Neural cell (in vitro differentiated cells): ENCODE measurements at regions not wholly inside any gene's neighbourhood (a gene's known extent, or its start where the extent isn't known, plus 50 kb on each side); places are given as distances from the start of the nearest gene placed in this dataset.

Source experiments
- H2AFZ ChIP-seq: fragments of 200-600, 300-800 bp; sonication (generic), shearing (Covaris generic); 2 replicates; pipeline ENCODE4 v1.6.0; 2014; ENCODE audit warnings: low read depth, mild to moderate bottlenecking, antibody characterized with exemption, low read length, moderate library complexity
- H3F3A ChIP-seq: fragments of 200-600 bp; shearing (Covaris generic); 2 replicates; pipeline ENCODE4 v1.6.1; 2016; ENCODE audit warnings: mild to moderate bottlenecking, moderate library complexity, mixed read lengths, antibody characterized with exemption, low read length; ENCODE audit not compliant: insufficient read depth, poor library complexity, severe bottlenecking
- H3K27ac ChIP-seq: fragments of 200-600, 300-800 bp; sonication (generic), shearing (Covaris generic); 2 replicates; pipeline ENCODE4 v1.5.1; 2014; ENCODE audit warnings: mild to moderate bottlenecking, low read length, moderate library complexity
- H3K27me3 ChIP-seq: fragments of 300-800, 200-600 bp; sonication (generic), shearing (Covaris generic); 2 replicates; pipeline ENCODE4 v1.6.0; 2014; ENCODE audit warnings: mild to moderate bottlenecking, low read depth, low read length, moderate library complexity; ENCODE audit not compliant: insufficient read depth
- H3K36me3 ChIP-seq: fragments of 300-800, 200-600 bp; sonication (generic), shearing (Covaris generic); 2 replicates; pipeline ENCODE4 v1.5.1; 2014; ENCODE audit warnings: mild to moderate bottlenecking, antibody characterized with exemption, low read length, moderate library complexity; ENCODE audit not compliant: insufficient read depth
- H3K4me2 ChIP-seq: fragments of 300-800, 200-600 bp; sonication (generic), shearing (Covaris generic); 2 replicates; pipeline ENCODE4 v1.6.0; 2014; ENCODE audit warnings: mild to moderate bottlenecking, low read length
- H3K4me3 ChIP-seq: fragments of 300-800, 200-600 bp; sonication (generic), shearing (Covaris generic); 2 replicates; pipeline ENCODE4 v1.5.1; 2014; ENCODE audit warnings: mild to moderate bottlenecking, low read length, moderate library complexity
- H3K79me2 ChIP-seq: fragments of 200-600 bp; shearing (Covaris generic); replicated peaks from 2 replicates; pipeline ENCODE4 v1.6.0; 2014; ENCODE audit warnings: mild to moderate bottlenecking, low read length, moderate library complexity; ENCODE audit not compliant: insufficient read depth
- H3K9ac ChIP-seq: fragments of 300-800, 200-600 bp; sonication (generic), shearing (Covaris generic); 2 replicates; pipeline ENCODE4 v1.6.1; 2016; ENCODE audit warnings: mild to moderate bottlenecking, low read length, mixed read lengths
- H3K9me2 ChIP-seq: fragments of 200-600 bp; shearing (Covaris generic); 2 replicates; pipeline ENCODE4 v1.6.1; 2016; ENCODE audit warnings: mild to moderate bottlenecking, low read length, mixed read lengths; ENCODE audit not compliant: insufficient read depth
- H3K9me3 ChIP-seq: fragments of 200-600, 300-800 bp; sonication (generic), shearing (Covaris generic); 2 replicates; pipeline ENCODE4 v1.6.1; 2016; ENCODE audit warnings: mild to moderate bottlenecking, mixed run types, low read length, moderate library complexity, mixed read lengths
- H4K20me1 ChIP-seq: fragments of 200-600 bp; shearing (Covaris generic); 2 replicates; pipeline ENCODE4 v1.6.1; 2016; ENCODE audit warnings: mild to moderate bottlenecking, mixed run types; ENCODE audit not compliant: insufficient read depth
- CTCF ChIP-seq: fragments of 450-650 bp; IDR thresholded peaks from 2 replicates; pipeline ENCODE4 v1.5.1; 2014; ENCODE audit warnings: antibody characterized with exemption, mild to moderate bottlenecking, moderate library complexity; ENCODE audit not compliant: poor library complexity, severe bottlenecking
- EP300 ChIP-seq: fragments of 450-650 bp; conservative IDR thresholded peaks from 2 replicates; pipeline ENCODE4 v1.6.1; 2014; ENCODE audit warnings: antibody characterized with exemption, mild to moderate bottlenecking, moderate library complexity; ENCODE audit not compliant: poor library complexity, severe bottlenecking
- EZH2 ChIP-seq: fragments of 200-600, 300-800 bp; shearing (Covaris generic), sonication (generic); IDR thresholded peaks from 2 replicates; pipeline ENCODE4 v1.6.1; 2014; ENCODE audit warnings: antibody characterized with exemption, low read length, borderline replicate concordance, mild to moderate bottlenecking; ENCODE audit not compliant: insufficient read depth, poor library complexity, severe bottlenecking
- MXI1 ChIP-seq: fragments of 450-650 bp; conservative IDR thresholded peaks from 2 replicates; pipeline ENCODE4 v1.6.1; 2014; ENCODE audit warnings: antibody characterized with exemption, mild to moderate bottlenecking; ENCODE audit not compliant: poor library complexity, severe bottlenecking
- POLR2AphosphoS5 ChIP-seq: IDR thresholded peaks from 2 replicates; pipeline ENCODE4 v1.6.1; 2012
- RAD21 ChIP-seq: fragments of 450-650 bp; conservative IDR thresholded peaks from 2 replicates; pipeline ENCODE4 v1.6.1; 2014; ENCODE audit warnings: antibody characterized with exemption, mild to moderate bottlenecking, moderate library complexity
- REST ChIP-seq: IDR thresholded peaks from 2 replicates; pipeline ENCODE4 v1.6.1; 2012; ENCODE audit warnings: borderline replicate concordance
- SMC3 ChIP-seq: fragments of 450-650 bp; conservative IDR thresholded peaks from 2 replicates; pipeline ENCODE4 v1.6.1; 2014; ENCODE audit warnings: antibody characterized with exemption, mild to moderate bottlenecking, moderate library complexity; ENCODE audit not compliant: poor library complexity
- TAF1 ChIP-seq: IDR thresholded peaks from 2 replicates; pipeline ENCODE4 v1.6.1; 2012; ENCODE audit warnings: low read depth

GRCh38 chr9:135004772-135005171 lies 82.7 kb upstream of the OLFM1 start:
- Histone ChIP-seq H3K27me3 (no peaks in the 10 kb centered on the region), H3K27ac (no peak overlapping the region), H3K9me2 (no peaks in the 10 kb centered on the region), H3F3A (no peaks in the 10 kb centered on the region), H3K79me2 (no peaks in the 10 kb centered on the region), H2AFZ (no peak overlapping the region), H3K36me3 (no peaks in the 10 kb centered on the region), H3K9ac (no peak overlapping the region), H4K20me1 (no peaks in the 10 kb centered on the region), H3K4me2 (no peak overlapping the region), H3K9me3 (no peaks in the 10 kb centered on the region), H3K4me3 (no peak overlapping the region)
- no peak for TF ChIP-seq MXI1
- TF ChIP-seq REST: no peak
- TF ChIP-seq RAD21: no peak
- TF ChIP-seq SMC3: no peak
- no peak for TF ChIP-seq EZH2
- TF ChIP-seq TAF1: no peak
- no peak for TF ChIP-seq EP300
- no peak for TF ChIP-seq POLR2AphosphoS5
- TF ChIP-seq CTCF: no peak

GRCh38 chr9:135006911-135007570 lies 80.4 kb upstream of the OLFM1 start:
- no peaks in the 10 kb centered on the region for H3K9me3 ChIP-seq
- no peaks in the 10 kb centered on the region for H3K9me2 ChIP-seq
- no peaks in the 10 kb centered on the region for H3F3A ChIP-seq
- H3K36me3 ChIP-seq: no peaks in the 10 kb centered on the region
- H3K4me2 ChIP-seq: no peak overlapping the region
- no peaks in the 10 kb centered on the region for H3K79me2 ChIP-seq
- no peaks in the 10 kb centered on the region for H3K27me3 ChIP-seq
- no peaks in the 10 kb centered on the region for H4K20me1 ChIP-seq
- no peak overlapping the region for H3K4me3 ChIP-seq
- TF ChIP-seq POLR2AphosphoS5: no peak
- TF ChIP-seq MXI1: no peak
- no peak for TF ChIP-seq SMC3
- no peak for TF ChIP-seq TAF1
- no peak for TF ChIP-seq EZH2
- no peak for TF ChIP-seq REST
- H3K9ac ChIP-seq: no peak overlapping the region
- H2AFZ ChIP-seq: no peak overlapping the region
- no peak overlapping the region for H3K27ac ChIP-seq
